Adipose tissue (tissue), 3 donors: ENCODE measurements at regions not wholly inside any gene's neighbourhood (a gene's known extent, or its start where the extent isn't known, plus 50 kb on each side); places are given as distances from the start of the nearest gene placed in this dataset.
"Not testable (repeated sequence)": the region's sequence is repeated elsewhere in the genome, so short reads cannot be mapped to it uniquely, and the experiment has no call there.

Source experiments
- H3K27ac ChIP-seq: one replicate; pipeline ENCODE4 v1.5.1; 2013; ENCODE audit warnings: low read depth, low read length
- WGBS, 3 donors: extraction: QIAGEN DNeasy Blood & Tissue Kit; methylation state at CpG; one replicate each; pipeline ENCODE4 v1.1.7; 2013; 5-methylcytosine and 5-hydroxymethylcytosine counted together
- donor health status: healthy with polysubstance abuse.
- donor health status: Bipolar disorder and iron deficiency.
- donor health status: healthy.

- no peak overlapping the region for H3K27ac ChIP-seq
- 76 to 88% (median 87%) methylated on average over 4 of the region's 4 CpGs for WGBS, 3 donors
These were observed 789.5 kb downstream of the DHX35 start for GRCh38 chr20:39751557-39752137.

GRCh38 chr20:39745380-39745779, 783.2 kb downstream of the DHX35 start:
- H3K27ac ChIP-seq: no peak overlapping the region
- 54 to 82% (median 68%) methylated on average over 1 of the region's 1 CpG for WGBS, 3 donors

- 83 to 97% (median 87%) methylated on average over 2 of the region's 2 CpGs for WGBS, 3 donors
- no peak overlapping the region for H3K27ac ChIP-seq
These were observed 776.5 kb downstream of the DHX35 start for GRCh38 chr20:39738651-39739050.

GRCh38 chr20:39736434-39737327, 774.5 kb downstream of the DHX35 start:
- no peak overlapping the region for H3K27ac ChIP-seq
- WGBS, 3 donors: 54 to 81% (median 77%) methylated on average over 6 of the region's 6 CpGs

DNA sequence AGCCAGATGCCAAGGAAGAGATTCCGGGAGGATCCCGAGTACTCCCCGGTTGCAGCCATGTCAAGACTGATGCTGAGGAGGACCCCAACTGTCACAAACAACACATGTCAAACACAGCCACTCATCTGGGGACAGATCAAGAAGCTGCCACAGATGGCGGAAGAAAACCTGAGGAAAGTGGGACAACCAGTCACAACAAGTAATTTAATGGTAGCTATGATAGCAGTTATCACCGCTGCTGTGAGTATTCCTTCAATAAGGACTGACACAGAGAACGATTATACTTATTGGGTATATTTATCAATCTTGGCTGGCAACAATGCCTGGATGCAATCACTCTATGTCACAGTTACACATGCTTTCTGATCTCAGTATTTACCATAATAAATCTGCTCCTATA, 763.4 kb downstream of the DHX35 start:
- WGBS, 3 donors: 91 to 96% (median 96%) methylated on average over 6 of the region's 6 CpGs
- not testable (repeated sequence) for H3K27ac ChIP-seq

DNA sequence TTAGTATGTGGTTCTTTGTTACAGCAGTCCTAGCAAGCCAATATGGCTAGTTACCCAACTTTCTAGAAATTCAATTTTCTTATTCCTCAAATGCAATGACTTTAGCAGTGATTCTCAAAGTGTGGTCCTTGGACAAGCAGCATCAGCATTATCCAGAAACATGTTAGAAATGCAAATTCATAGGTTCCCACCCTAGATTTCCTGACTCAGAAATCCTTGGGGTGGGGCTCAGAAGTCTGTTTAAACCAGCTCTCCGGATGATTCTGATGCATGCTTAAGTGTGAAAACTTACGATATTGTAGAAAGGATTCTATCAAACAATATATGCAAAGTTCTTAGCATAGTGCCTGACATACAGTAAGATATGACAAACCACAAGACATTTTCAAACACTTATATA, 757.1 kb downstream of the DHX35 start:
- 93 to 98% (median 93%) methylated on average over 2 of the region's 2 CpGs for WGBS, 3 donors
- no peak overlapping the region for H3K27ac ChIP-seq

DNA sequence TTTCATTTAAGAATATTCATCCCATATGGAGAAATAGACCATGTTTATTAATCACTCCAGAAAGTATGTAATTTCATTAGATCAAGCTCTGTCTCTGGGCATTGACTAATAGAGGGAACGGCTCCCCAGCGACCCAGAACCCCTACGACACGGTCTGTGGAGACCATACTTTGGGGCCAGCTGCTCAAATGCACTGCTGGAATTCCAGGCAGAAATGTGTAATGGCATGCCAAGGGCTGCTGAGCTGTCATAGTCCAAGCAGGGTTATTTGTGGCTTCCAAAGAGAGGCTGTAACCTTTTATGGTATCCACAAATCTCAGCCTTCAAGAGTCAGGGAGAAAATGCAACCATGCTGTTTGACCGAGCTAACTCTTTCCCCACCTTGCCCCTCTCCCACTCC, 755.8 kb downstream of the DHX35 start:
- WGBS, 3 donors: 69 to 81% (median 79%) methylated on average over 5 of the region's 5 CpGs
- no peak overlapping the region for H3K27ac ChIP-seq

- WGBS, 3 donors: 60 to 75% (median 65%) methylated on average over 1 of the region's 1 CpG
- no peak overlapping the region for H3K27ac ChIP-seq
These were observed 754.7 kb downstream of the DHX35 start for GRCh38 chr20:39716796-39717341.

- H3K27ac ChIP-seq: no peak overlapping the region
- 84 to 90% (median 88%) methylated on average over 4 of the region's 4 CpGs for WGBS, 3 donors
These were observed 751.1 kb downstream of the DHX35 start for GRCh38 chr20:39713076-39713840.

DNA sequence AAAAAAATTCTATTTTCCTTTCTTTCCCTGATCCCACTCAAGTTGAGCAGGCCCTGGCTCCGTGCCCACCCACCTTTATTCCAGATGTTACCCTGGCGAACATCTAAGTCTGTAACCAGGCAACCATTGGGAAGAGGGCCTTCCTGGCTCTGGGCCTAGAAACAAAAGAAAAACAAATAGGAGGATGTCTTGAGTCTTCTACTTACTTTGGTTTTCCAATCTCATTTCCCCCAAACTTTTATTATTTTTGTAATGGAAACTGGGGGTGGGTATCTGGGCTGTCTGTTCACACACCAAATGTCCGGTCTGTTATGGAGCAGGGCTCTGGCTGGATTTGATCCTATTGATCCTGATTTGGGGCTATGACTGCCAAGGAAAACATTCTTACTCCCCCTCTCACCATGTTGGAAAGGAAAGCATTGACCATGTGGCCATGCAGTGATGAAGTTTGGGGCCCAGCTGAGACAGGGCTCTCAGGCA, 744.1 kb downstream of the DHX35 start:
- WGBS, 3 donors: 48 to 67% (median 51%) methylated on average over 3 of the region's 3 CpGs
- H3K27ac ChIP-seq: no peak overlapping the region

DNA sequence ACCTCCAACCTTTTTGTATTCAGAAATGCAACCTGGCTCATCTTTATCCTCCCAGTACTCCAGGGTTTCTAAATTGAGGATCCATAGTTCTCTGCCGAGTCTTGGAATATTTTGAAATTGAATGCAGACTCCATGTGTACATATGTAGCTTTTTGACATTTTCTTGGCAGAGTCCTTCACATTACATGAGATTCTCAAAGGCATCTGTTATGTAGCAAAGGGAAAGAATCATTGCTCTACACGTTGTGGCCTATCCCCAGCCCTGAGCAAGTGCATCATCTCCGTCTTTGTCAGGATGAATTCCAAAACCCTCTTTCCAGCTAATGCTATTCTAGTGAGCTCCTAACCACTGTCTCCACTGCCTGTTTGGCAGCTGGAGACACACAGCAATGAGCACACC, 742.9 kb downstream of the DHX35 start:
- no peak overlapping the region for H3K27ac ChIP-seq
- 61 to 67% (median 62%) methylated on average over 3 of the region's 3 CpGs for WGBS, 3 donors

DNA sequence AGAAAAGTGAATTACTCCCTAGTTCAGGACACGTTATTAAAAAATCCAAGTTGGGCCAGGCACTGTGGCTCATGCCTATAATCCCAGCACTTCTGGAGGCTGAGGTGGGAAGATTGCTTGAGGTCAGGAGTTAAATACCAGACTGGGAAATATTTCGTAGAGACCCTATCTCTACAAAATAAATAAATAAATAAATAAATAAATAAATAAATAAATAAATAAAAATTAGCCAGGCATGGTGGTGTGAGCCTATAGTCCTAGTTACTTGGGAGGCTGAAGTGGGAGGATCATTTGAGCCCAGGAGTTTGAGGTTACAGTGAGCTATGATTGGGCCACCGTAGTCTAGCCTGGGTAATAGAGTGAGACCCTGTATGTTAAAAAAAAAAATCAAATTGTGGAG, 741.2 kb downstream of the DHX35 start:
- 80 to 94% (median 93%) methylated on average over 3 of the region's 3 CpGs for WGBS, 3 donors
- not testable (repeated sequence) for H3K27ac ChIP-seq

DNA sequence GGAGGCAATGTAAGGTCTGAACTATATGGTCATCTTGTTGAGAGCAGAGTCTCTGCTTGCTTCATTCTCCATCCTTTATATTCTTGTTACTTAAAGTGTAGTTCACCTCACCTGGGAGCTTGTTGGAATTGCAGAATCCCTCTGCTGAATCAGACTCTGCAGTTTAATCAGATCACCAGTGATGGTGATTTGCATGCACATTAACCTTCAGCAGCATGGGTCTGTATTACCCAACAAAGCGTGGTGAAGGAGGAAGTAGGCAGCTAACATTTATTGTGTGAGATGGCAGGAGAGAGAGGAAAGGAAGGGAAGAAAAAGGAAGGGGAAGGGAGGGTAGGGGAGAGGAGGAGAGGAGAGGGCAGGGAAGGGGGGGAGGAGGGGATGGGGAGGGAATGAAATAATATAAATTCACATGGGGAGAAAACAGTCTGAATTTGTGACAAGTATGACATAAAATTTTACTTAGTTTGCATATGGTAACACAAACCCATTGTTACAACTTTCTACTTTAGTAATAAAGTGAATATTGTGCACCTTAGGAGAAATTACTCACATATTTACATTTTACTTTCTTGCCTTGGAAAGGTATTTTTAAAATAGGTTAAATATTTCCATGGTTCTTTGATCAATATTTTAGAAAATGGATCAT, 740.7 kb downstream of the DHX35 start:
- 41 to 52% (median 46%) methylated on average over 1 of the region's 1 CpG for WGBS, 3 donors
- H3K27ac ChIP-seq: no peak overlapping the region

DNA sequence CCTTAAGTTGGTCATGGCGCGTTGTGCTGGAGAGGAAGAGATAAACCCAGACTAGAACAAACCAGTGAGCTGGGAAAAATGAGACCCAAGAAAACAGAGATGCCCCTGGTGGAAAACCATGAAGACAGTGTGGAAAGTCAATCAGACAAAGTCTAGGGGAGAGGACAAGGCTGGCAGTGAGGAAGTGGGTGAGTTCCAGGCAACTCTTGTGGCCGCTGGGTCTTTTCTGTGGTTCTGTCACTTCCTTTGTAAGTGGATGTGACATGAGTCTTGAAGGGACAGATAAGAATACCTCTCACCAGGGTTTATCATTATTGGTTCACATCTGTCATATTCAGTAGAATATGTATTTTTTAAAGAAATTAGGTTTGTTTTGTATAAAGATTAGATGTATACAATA, 738.4 kb downstream of the DHX35 start:
- 76 to 84% (median 82%) methylated on average over 3 of the region's 3 CpGs for WGBS, 3 donors
- no peak overlapping the region for H3K27ac ChIP-seq

DNA sequence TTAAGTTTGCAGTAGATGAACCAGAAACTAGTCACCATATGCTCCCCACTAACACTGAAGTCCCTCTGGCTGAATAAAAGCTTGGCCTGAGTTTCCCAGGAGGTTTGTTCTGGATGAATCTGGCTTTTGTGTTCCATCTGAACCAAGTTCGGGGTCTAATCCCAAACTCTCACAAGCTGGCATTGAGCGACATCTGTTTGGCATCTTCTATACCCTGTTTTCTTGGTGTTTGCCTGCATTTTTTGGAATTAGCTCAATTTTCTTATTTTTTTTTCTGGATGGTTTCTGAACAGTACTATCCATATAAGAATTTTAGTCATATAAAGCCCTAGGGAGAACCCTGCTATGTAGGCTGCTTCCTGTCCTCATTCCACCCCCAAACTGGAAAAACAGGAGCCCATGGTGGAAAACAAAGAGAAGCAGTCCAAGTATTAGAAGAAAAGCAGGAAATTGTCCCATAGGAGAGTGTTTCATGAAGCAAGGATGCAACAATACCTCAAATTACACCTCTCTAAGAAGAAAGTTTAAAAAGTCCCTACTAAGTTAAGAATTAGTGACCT, 737.1 kb downstream of the DHX35 start:
- no peak overlapping the region for H3K27ac ChIP-seq
- WGBS, 3 donors: 58 to 68% (median 64%) methylated on average over 2 of the region's 2 CpGs

DNA sequence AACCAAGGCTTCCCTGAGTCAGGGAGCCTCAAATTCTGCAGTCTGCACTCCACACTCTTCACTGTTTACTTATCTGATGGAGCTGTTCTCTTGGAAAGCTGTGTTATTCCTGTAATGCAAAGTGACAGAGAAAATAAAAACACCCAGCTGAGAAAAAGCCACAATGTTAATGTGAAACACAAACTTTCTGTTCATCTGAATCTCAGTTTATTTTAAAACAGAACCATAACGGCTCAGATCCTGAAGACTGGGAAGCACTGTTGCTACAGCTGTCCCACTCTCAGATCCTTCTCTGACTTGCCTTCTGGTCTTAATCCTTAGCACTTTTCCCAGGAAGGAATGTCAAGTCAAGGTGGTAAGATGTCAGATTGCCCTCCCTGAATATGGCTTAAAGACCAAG, 736.6 kb downstream of the DHX35 start:
- no peak overlapping the region for H3K27ac ChIP-seq
- WGBS, 3 donors: 48 to 67% (median 51%) methylated on average over 1 of the region's 1 CpG

- WGBS, 3 donors: 43 to 53% (median 47%) methylated on average over 3 of the region's 3 CpGs
- H3K27ac ChIP-seq: no peak overlapping the region
These were observed 729.2 kb downstream of the DHX35 start for GRCh38 chr20:39691151-39691862.
